HG02970 (cell line): ENCODE measurements at regions not wholly inside any gene's neighbourhood (a gene's known extent, or its start where the extent isn't known, plus 50 kb on each side); places are given as distances from the start of the nearest gene placed in this dataset.

Experiments
- ATAC-seq: cut with Tn5 transposase; IDR thresholded peaks from one replicate; pipeline ENCODE4 v1.9.1; 2021; ENCODE audit warnings: mild to moderate bottlenecking, moderate library complexity, moderate number of reproducible peaks; ENCODE audit not compliant: unreplicated experiment, low FRiP score

DNA sequence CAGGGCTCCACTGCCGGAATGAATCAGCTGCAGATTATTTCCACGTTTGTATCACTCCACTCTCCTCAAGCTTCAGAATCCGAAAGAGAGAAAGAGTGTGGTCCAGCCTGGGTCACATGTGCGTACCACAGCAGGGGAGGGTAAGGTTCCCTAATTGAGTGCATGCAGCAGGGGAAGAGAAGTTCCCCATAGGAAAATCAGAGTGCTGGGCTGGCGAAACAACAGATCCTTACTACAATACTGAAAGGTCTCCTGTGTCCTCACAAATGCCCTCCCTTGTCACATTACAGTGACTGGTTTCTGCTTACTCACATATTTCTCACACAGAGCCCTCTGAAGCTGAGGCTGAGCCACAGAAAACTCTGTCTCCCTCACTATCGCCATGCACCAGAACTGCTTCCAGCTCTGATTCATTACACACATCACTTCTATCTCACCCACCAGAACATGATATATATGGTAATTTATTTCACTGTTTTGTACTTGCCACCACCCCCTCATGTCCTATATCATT, 532.2 kb upstream of the TUSC1 start:
- no peak for ATAC-seq

- ATAC-seq: no peak
Observed at GRCh38 chr9:26205261-26205660, 527.0 kb upstream of the TUSC1 start.

DNA sequence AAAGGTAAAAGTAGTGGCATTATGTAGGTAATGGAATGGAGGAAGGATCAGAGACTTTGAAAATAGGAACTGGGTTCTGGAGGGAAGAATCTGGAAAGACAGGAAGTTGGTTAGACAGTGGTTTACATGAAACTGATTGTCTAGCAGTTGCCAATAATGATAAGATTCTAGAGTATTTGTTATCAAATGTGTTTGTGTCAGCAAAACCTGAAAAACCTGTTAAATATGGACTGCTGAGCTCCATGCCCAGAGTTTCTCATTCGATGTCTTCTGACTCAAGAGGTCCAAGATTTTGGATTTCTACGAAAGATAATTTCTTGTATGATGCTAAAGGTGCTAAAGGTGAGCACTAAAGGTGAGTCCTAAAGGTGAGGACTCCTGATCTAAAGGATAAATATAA, 515.0 kb upstream of the TUSC1 start:
- no peak for ATAC-seq

DNA sequence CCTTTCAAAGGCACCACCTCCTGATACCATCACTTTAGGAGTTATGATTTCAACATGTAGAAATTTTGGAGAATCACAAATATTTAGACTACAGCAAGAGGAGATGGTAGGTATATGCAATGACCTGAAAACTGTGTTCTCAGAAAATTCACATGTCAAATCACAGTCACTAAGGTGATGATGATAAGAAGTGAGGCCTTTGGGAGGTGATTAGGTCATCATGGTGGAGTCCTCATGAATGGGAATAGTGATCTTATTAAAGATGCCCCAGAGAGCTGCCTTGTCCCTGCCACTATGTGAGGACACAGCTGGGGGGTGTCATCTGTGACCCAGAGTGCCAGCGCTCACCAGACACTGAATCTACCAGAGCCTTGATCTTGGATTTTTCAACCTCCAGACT, 513.5 kb upstream of the TUSC1 start:
- ATAC-seq: no peak

DNA sequence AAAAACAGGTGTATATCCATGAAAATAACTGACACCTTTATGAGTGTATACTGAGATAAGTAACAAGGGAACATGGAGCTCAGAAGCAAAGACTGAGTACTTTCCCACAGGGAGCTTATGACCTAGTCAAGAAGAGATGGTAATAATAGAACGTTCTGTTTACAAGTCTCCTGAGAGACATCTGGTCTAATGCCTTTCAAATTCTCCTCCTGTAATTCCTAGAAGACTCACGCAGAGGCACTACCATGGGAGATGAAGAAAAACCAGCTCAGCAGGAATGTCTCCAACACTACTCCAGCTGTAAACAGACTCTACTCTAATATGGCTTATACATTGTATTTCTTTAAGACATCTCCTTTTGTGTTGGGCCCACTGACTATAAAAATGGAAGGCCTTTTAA, 503.6 kb upstream of the TUSC1 start:
- no peak for ATAC-seq

DNA sequence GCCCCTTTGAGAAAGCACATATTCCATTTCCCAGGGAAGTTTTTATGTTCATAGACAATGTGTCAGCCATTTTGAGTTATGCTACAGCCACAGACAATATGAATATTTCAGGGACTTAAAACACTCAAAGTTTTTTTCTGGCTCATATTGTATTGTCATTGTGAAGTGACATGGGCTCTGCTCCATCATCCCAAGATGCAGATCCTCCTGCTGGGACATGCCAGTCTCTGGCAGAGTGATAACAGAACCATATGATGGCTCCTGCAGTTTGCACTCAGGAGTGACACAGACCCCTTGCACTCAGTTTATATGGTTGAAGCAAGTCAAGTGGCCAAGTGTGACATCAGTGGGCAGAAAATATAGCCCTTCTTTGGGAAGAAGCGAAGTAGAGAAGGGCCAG, 498.4 kb upstream of the TUSC1 start:
- no peak for ATAC-seq

GRCh38 chr9:26175264-26175663, 497.0 kb upstream of the TUSC1 start:
- no peak for ATAC-seq

GRCh38 chr9:26172301-26172700, 494.1 kb upstream of the TUSC1 start:
- no peak for ATAC-seq

DNA sequence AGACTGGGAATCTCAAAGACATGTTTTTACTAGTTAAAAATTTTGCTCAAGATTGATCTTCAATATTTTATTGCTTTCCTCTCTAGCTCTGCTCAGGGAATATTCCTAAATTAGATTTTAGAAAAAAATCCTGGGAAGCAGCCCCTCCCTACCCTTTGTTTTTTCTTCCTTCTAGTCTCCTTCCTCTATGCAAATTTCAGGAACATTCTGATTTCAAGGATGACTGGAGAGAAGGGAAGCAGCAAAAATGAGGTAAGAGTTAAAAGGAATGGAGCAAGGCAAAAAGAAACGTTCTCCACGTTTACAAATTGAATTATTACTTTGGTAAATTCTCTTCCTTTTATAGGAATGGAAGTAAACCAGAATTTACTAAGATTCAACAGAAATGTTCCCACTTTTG, 493.4 kb upstream of the TUSC1 start:
- ATAC-seq: no peak

DNA sequence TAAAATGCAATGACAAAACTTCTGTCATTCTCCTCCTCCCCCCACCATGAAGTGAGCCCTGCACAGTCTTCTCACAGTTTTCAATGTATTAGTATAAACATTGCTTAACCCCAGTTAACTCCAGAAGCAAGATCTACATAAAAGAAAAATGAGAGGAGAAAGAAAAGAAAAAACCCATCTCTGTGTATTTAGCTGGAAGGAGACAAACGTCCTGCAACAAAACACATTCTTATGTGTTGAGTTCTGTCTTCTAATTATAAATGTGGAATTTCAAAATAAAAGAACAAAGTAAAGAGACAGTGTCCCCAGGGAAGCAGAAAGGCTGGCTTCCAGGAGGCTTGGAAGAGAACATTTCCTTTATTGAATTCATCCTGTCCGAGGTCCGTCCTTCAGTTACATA, 491.9 kb upstream of the TUSC1 start:
- ATAC-seq: no peak

DNA sequence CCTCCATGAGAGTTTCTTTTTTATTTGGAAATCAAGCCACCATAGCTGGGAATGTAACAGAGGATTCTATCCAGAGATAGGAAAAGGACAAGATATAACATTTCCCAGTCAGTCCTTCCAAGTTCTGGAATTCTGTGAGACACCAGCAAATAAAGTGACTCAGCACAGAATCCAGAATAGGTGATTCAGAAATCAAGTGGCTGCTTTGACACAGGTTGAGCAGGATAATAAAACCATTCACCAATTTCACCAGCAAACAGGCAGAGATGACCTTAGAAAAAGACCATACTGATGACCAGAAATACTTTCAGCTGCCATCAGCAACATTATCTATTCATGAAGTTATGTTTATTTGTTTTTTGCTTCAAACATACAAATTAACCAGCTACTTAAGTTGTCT, 491.5 kb upstream of the TUSC1 start:
- ATAC-seq: no peak

DNA sequence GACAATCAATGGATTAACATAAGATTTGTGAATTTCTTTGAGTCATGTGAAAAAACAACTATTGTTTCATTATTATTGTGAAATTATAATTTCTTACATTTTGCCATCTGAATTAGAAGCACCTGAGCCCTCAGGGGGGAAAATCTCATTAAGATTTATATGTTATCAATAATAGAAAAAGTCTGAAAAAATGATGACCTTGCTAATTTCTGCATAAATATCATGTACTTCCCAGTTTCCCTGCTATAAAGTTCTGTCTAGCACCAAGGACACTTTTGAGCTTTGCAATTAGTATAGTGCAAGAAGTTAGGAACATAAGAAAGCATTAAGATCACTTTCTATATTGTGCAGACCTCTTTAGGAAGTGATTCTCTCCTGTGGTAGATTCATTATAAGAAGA, 488.3 kb upstream of the TUSC1 start:
- no peak for ATAC-seq

DNA sequence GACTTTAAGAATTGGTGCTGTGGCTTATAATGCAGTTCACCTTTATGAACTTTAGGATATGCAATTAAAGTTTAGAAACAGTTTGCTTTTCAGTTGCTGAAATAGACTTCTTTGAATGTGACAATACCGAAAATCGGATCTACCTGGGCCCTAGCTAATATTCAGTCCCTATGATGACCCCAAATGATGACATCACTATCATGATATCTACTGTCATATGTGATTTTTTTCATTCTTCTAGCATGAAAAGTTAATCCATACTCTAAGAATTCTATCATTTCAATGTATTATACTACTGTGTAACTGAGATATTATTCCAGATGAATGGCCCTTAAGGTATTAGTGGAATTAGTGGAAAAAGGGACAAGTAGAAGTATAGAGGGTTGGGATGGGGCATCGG, 487.2 kb upstream of the TUSC1 start:
- ATAC-seq: no peak

GRCh38 chr9:26163931-26164330, 485.7 kb upstream of the TUSC1 start:
- ATAC-seq: no peak

DNA sequence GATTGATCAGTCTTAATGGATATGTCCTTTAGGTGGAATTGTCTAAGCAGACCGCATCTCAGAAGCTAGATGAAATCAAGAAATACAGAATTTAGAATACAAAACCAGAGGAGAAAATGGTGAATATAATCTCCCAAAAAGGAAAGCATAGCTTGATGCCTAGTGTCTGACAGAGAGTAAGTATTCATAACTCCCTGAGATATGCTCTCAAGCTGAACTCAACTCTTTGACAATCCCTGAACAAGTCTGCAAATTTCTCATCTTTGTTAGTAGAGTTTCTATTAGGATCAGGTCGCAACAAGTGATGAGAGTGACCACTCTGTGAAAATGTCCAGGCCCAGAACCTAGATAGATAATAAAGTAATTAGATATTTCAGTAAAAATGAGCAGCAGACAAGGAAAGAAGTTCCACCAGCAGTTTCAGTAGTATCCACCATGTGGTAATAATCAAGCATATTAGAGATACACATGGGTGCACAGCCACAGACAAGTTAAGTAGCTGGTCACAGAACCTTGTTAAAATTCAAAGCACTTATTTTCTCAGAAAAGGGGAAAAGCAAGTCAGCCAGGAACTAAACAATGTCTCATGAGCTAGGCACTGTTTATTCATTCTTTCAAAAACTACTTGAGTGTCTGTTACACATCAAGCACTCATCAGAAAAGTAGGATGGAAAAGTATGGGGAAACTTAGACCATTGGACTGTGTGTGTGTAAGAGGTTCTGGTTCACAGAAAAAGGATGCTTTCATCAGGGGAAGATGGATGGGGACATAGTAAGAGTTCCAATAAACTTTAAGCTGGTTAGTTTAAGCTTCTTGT, 481.5 kb upstream of the TUSC1 start:
- no peak for ATAC-seq

DNA sequence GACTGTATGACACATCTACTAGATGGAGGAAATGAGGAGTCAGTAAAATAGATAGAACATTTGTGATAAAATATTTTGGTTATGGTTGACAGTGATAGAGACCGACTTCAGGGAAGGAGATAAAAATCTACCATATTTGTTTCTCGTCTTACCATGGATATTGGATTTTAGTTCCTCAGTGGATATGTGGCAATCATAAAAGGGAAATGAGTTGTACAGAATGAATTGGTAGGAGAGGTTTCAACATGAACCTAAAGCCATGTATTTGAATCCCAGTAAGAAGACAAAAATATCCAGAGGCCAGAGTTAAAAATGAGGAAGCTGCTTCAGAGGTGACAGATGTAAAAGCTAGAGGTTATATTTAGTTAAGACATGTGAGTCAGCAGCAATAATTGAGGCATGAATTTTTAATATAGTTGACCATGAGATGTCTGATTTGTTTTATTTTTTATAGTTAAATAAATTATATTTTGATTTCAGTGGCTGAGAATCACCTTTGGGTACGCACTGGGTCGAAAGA, 480.4 kb upstream of the TUSC1 start:
- no peak for ATAC-seq

DNA sequence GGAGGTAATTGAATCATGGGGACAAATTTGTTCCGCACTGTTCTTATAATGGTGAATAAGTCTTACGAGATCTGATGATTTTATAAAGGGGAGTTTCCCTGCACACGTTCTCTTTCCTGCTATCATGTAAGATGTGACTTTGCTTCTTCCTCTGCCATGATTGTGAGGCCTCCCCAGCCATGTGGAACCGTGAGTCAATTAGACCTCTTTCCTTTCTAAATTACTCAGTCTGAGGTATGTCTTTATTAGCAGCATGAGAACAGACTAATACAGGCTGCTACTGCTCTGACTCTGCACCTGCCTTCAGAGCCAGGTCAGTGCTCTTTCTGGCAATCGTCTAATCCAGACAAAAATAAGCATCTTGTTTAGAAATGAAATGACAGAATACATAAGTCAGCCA, 479.2 kb upstream of the TUSC1 start:
- ATAC-seq: no peak

GRCh38 chr9:26152350-26152749, 474.1 kb upstream of the TUSC1 start:
- no peak for ATAC-seq

DNA sequence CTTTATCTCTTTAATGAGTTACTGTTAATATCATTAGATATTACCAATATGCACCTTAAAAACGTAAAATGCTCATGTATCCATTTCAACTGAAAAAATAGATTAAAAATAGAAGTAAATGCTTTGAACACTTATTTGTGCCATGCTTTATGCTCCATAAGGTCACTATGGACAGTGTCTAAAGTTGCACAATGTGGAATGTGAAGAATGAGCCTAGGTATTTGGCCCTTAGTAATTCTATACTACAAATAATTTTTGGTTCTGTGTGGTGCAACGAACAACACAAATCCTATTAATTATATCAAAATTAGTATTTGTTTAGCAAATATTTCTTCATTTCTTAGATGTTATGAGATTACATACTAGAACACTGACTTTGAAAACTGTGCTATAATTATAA, 469.9 kb upstream of the TUSC1 start:
- no peak for ATAC-seq

GRCh38 chr9:26145938-26146337, 467.7 kb upstream of the TUSC1 start:
- ATAC-seq: no peak

DNA sequence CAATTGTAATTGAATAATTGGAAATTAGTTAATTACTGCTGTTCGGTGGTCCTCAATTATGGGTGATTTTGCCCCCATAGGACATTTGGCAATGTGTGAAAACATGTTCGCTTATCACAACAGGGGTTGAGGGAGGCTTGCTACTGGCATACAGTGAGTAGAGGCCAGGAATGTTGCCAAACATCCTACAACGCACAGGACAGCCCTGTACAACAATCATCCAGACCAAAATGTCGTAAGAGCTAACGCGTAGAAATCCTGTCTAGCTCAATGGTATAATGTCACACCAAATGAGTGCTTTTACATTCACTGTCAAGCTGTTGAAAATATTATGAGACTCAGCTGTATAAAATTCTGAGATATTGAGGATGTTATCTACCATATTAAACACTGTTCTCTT, 464.4 kb upstream of the TUSC1 start:
- no peak for ATAC-seq

DNA sequence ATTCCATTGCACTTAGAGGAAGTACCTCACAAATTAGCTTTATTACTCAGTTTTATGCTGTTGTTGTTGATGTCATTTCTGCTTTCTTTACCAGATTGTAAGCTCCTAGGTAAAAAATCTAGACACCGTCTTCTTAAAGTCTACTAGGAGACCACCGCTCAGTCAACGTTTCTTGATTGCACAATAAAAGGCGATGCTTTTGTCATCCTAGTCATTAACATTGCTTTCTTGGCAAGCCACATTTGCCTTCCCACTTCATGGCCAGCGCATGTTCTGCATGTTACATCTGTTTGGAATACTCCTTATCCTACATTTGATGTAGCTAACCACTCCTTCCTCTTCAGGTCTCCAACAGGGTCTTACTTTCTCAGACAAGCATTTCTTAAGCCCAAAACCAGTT, 464.0 kb upstream of the TUSC1 start:
- ATAC-seq: no peak
